Lung (tissue), 11 donors: ENCODE measurements at regions not wholly inside any gene's neighbourhood (a gene's known extent, or its start where the extent isn't known, plus 50 kb on each side); places are given as distances from the start of the nearest gene placed in this dataset.

Experiments
- ATAC-seq: fragments of 200-7000 bp; cut with Tn5 transposase; one replicate; pipeline ENCODE4 v1.9.1; 2020; ENCODE audit warnings: moderate number of reproducible peaks; ENCODE audit not compliant: insufficient read depth, low FRiP score
- DNase-seq, 3 donors: peaks; one replicate each; pipeline ENCODE4 v3.0.0-alpha.2; 2013 to 2017
- H3K27ac ChIP-seq, 2 donors: one replicate each; pipeline ENCODE4 v1.5.1; 2013; ENCODE audit warnings: mild to moderate bottlenecking in 2 of 2, moderate library complexity in 2 of 2, control low read depth in 1 of 2, inconsistent platforms in 1 of 2, low read depth in 1 of 2, low read length in 1 of 2
- H3K27me3 ChIP-seq, 3 donors: one replicate each; pipeline ENCODE4 v1.5.1; 2013; ENCODE audit warnings: low read length in 2 of 3; ENCODE audit not compliant: control insufficient read depth in 3 of 3, insufficient read depth in 3 of 3
- H3K36me3 ChIP-seq, 4 donors: one replicate each; pipeline ENCODE4 v1.5.1; 2013; ENCODE audit warnings: low read length in 4 of 4, mild to moderate bottlenecking in 1 of 4, moderate library complexity in 1 of 4; ENCODE audit not compliant: control insufficient read depth in 4 of 4, insufficient read depth in 4 of 4
- H3K4me1 ChIP-seq, 5 donors: one replicate each; pipeline ENCODE4 v1.5.1; 2013; ENCODE audit warnings: low read length in 5 of 5, mild to moderate bottlenecking in 2 of 5, moderate library complexity in 1 of 5; ENCODE audit not compliant: control insufficient read depth in 5 of 5, insufficient read depth in 5 of 5
- H3K4me3 ChIP-seq: one replicate; pipeline ENCODE4 v1.5.1; 2013; ENCODE audit warnings: mild to moderate bottlenecking, control low read depth, moderate library complexity
- H3K9ac ChIP-seq, 2 donors: one replicate each; pipeline ENCODE4 v1.5.1; 2013; ENCODE audit warnings: low read length in 2 of 2, control low read depth in 1 of 2; ENCODE audit not compliant: insufficient read depth in 1 of 2
- H3K9me3 ChIP-seq, 4 donors: one replicate each; pipeline ENCODE4 v1.5.1; 2013; ENCODE audit warnings: low read length in 3 of 4, mild to moderate bottlenecking in 1 of 4, moderate library complexity in 1 of 4; ENCODE audit not compliant: control insufficient read depth in 4 of 4, insufficient read depth in 3 of 4
- CTCF ChIP-seq: IDR thresholded peaks from 2 replicates; pipeline ENCODE4 v1.5.1; 2012; ENCODE audit warnings: mild to moderate bottlenecking; ENCODE audit errors: control extremely low read depth, extremely low read depth
- WGBS, 2 donors: extraction: QIAGEN DNeasy Blood & Tissue Kit; methylation state at CpG; one replicate each; pipeline ENCODE4 v1.1.7; 2013; 5-methylcytosine and 5-hydroxymethylcytosine counted together
- donor health status: control.
- donor health status: control.
- donor health status: Bipolar disorder and iron deficiency.
- donor health status: healthy.
- donor health status: DM: yes; HTN: yes; CAD: no.

DNA sequence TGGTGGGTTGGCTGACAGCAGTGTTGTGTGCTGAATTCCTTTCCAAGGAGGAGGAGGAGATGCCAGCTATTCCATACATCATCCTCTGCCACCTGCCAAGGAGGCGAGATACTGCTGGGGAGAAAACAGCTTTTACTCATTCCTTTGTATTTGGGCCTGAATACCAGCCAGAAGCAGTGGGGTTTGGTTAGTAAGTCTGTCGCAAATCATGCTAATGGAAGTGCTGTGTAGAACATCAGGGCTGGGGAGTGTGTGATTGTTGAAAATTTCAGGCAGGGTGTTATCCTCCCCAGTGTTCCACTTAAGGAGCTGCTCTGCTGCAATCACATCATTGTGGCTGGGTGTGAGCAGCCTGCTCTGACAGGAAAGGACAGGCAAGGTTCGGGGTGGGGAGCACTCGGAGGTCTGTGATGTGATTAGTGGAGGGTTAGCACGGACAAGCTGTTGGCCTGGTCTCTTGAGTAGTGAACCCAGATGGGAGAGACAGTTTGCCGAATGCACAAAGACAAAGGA lies 128.2 kb upstream of the DLX2 start:
- H3K9ac ChIP-seq: no peak overlapping the region
- ATAC-seq: no peak
- no peak overlapping the region for H3K27ac ChIP-seq
- H3K9me3 ChIP-seq: no peaks in the 10 kb centered on the region
- no peaks in the 10 kb centered on the region for H3K36me3 ChIP-seq
- no peak for TF ChIP-seq CTCF
- H3K4me1 ChIP-seq: peaks cover 0 to 38% (median 8%) of the 10 kb centered on the region in 5 donors
- H3K4me3 ChIP-seq: no peak overlapping the region
- no peak for DNase-seq
- WGBS, 2 donors: 89 to 90% methylated on average over 6 of the region's 6 CpGs
- H3K27me3 ChIP-seq: peaks cover 0 to 19% (median 17%) of the 10 kb centered on the region in 3 donors

DNA sequence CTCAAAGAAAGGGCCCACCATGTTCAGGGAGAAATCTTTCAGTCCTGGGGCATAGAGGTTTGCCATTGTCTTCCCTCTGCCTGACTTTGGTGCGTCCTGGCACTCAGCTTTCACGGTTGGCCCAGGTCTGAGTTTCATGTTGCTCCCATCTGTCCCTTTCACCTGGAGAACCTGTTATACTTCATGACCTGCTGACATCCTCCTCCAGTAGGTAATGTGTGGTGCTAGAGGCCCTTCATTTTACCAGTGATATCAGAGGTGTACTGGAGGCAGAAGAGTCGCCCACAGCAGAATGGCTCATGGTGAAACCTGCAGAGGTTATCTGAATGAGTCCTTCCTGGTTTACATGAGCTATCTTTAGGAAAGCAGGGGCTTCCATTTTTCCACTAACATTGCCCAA lies 128.8 kb upstream of the DLX2 start:
- H3K27ac ChIP-seq: no peak overlapping the region
- no peak for TF ChIP-seq CTCF
- H3K36me3 ChIP-seq: no peaks in the 10 kb centered on the region
- DNase-seq (no peak), ATAC-seq (peak; percentile 19)
- H3K9me3 ChIP-seq: no peaks in the 10 kb centered on the region
- H3K27me3 ChIP-seq: peaks cover 0 to 25% (median 23%) of the 10 kb centered on the region in 3 donors
- H3K4me3 ChIP-seq: no peak overlapping the region
- no peak overlapping the region for H3K9ac ChIP-seq
- peaks cover 0 to 38% (median 8%) of the 10 kb centered on the region in 5 donors for H3K4me1 ChIP-seq
- WGBS, 2 donors: 95 to 99% methylated on average over 3 of the region's 3 CpGs

DNA sequence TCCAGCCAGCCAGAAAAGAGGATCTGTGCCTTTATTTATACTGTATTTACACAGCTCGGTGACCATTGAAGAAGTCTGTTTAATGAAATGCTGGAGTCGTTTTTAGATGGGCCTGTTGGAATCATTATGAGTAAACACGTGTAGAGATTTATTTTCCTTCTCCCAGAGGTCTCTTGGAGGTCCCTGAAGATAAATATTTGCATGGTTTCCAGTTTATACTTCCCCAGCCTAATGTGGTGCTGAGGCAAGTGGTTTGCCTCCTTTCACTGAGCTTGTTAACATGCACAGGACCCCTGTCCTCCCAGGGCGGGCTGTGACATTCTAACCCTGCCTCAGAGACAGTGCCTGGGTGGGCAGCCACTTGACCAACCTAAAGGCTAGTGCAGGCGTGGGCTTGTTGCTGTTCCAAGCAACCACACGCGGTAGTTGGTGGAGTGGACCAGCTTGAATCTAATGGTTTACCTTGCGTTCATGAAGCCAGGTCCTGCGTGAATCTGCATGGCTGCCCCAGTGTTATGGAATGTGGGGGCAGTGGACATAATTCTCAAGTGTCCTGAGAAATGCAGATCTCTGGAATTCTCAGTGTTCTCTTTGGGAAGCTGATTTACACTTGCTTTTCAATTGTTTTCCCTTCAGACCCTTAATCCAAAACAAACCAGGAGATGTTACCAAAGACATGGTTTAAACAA lies 130.2 kb upstream of the DLX2 start:
- 77 to 86% methylated on average over 9 of the region's 9 CpGs for WGBS, 2 donors
- TF ChIP-seq CTCF: no peak
- Histone ChIP-seq H3K4me3 (no peak overlapping the region), H3K9ac (no peak overlapping the region), H3K9me3 (no peaks in the 10 kb centered on the region), H3K4me1 (peaks cover 0 to 35% (median 5%) of the 10 kb centered on the region in 5 donors), H3K27me3 (peaks cover 0 to 31% (median 27%) of the 10 kb centered on the region in 3 donors), H3K36me3 (no peaks in the 10 kb centered on the region), H3K27ac (peak overlapping the region in 1 of 2 donors; percentile 33)
- ATAC-seq (no peak), DNase-seq (peak; percentile 26 to 68 (median 65))
